Gastroesophageal sphincter (tissue), 2 donors: ENCODE measurements at regions not wholly inside any gene's neighbourhood (a gene's known extent, or its start where the extent isn't known, plus 50 kb on each side); places are given as distances from the start of the nearest gene placed in this dataset.

ENCODE experiments used
- EP300 ChIP-seq: sonication (generic); formaldehyde crosslinking; IDR thresholded peaks from one replicate; pipeline ENCODE4 v1.6.1; 2017; ENCODE audit warnings: antibody characterized with exemption, mild to moderate bottlenecking
- POLR2AphosphoS5 ChIP-seq: sonication (generic); formaldehyde crosslinking; IDR thresholded peaks from one replicate; pipeline ENCODE4 v1.6.1; 2017; ENCODE audit warnings: antibody characterized with exemption

GRCh38 chr17:72517413-72518158, 396.8 kb downstream of the SOX9 start:
- TF ChIP-seq EP300 = no peak
- TF ChIP-seq POLR2AphosphoS5 = no peak
